G401 (cell line): ENCODE measurements at regions not wholly inside any gene's neighbourhood (a gene's known extent, or its start where the extent isn't known, plus 50 kb on each side); places are given as distances from the start of the nearest gene placed in this dataset.
A peak's percentile ranks its signal among the peaks of the same experiment; 100 is the strongest.
"Not testable (repeated sequence)": the region's sequence is repeated elsewhere in the genome, so short reads cannot be mapped to it uniquely, and the experiment has no call there.

ENCODE experiments used
- DNase-seq: peaks from one replicate; pipeline ENCODE4 v3.0.0-alpha.2; 2015; ENCODE audit warnings: low spot score
- in situ Hi-C: cut with HindIII; loops from 2 replicates; pipeline ENCODE4 v1.10.0; 2016; ENCODE audit warnings: low sequenced_read_pairs, mixed read lengths

DNA sequence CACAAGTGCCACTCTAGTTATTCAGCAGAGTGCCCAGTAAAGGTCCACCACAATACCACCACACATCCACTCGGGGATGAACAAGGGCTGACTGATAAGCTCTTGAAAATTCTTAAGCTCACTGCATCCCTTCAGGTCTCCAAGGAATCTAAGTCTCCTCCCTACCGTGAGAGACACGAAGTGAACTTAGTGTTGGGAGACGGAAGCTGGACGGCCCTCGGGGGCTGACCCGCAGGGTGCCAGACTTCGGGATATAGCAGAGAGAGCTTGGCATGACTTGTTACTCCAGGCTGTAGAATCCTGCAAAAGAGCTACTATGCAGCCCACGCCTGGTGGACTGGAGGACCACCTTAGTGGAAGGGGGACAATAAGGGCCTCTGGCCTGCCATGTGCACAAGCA is 75.1 kb downstream of the LYZL1 start:
- DNase-seq, in situ Hi-C loops: not testable (repeated sequence)

DNA sequence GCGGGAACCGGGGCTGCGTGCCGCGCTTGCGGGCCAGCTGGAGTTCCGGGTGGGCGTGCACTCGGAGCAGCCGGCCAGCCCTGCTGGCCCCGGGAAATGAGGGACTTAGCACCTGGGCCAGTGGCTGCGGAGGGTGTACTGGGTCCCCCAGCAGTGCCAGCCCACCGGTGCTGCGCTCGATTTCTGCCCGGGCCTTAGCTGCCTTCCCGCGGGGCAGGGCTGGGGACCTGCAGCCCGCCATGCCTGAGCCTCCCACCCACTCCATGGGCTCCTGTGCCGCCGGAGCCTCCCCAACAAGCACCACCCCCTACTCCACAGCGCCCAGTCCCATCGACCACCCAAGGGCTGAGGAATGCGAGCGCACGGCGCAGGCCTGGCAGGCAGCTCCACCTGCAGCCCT is 77.3 kb downstream of the LYZL1 start:
- in situ Hi-C loops, DNase-seq: not testable (repeated sequence)

DNA sequence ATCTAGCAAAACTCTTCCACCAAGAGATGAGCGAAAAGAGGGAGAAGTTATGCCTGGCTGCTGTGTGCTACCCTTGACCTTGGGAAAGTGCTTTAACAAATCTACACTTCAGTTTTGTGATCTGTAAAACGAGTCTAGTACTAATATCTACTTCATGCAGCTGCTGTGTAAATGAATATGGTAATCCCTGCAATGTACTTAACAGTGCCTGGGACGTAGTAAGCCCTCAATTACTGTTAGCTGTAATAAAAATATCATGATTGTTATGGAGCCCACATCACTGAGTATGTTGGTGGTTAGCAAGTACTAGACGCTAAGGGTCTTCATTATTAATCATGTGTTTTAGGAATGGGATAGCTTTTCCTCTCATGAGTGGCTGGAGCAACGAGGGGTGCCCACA is 80.5 kb downstream of the LYZL1 start:
- in situ Hi-C loops = no loop called here
- no peak for DNase-seq

DNA sequence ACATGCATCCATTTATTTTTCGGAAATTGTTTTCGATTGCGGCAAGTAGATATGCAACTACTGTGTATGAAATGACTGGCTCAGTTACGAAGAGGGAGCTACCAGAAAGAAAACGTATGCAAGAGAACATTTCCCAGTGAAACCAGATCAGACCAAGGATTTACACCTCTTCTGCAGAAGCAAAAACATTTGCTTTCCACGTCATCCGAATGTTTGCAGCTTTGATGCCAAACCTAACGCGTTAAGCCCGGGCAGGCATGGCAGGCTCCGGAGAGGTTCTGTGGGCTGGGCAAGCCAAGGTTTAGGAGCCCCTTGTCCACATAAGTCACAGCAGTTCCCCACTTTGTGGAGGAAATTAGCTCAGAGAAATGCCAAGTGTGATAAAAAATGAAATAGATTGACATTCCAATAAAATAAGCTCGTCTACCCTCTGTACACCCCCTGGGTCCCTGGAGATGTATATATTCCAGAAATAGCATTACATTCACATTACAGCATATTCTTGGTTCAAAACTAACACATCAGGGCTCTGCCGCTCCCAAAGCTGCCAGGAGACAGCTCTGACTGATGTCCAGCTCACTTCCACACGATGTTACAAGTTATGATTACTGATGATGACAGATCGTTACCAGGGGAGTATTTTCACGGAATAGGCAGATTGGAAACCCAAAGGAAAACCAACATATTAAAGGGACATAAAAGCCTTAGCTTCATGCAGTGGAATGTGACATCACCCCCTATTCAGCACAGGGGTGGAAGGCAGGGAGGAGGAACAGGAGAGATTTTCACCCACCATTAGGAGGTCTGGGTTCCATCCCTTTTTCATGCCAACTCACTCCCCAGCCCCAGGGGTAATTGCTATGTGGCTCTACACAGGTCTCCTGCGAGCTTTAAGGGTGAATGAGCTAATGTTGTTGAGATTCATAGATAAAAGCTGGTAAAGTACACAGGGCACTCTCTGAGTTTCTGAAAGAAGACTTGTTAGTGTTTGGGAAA is 81.5 kb downstream of the LYZL1 start:
- in situ Hi-C loops = no loop called here
- peak; percentile 66 for DNase-seq

DNA sequence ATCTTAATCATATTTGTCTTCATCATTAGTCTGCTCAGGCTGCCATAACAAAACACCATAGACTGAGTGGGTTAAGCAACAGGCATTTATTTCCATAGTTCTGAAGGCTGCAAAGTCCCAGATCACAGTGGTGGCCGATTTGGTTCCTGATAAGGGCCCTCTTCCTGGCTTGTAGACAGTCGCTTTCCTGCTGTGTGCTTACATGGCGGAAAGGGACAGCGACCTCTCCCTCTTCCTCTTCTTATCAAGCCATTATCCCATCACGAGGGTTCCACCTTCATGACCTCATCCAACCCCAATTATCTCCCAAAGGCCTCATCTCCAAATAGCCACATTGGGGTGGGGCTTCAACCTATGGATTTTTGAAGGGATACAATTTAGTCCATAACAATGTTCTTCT is 84.0 kb downstream of the LYZL1 start:
- DNase-seq = no peak
- in situ Hi-C loops = no loop called here

DNA sequence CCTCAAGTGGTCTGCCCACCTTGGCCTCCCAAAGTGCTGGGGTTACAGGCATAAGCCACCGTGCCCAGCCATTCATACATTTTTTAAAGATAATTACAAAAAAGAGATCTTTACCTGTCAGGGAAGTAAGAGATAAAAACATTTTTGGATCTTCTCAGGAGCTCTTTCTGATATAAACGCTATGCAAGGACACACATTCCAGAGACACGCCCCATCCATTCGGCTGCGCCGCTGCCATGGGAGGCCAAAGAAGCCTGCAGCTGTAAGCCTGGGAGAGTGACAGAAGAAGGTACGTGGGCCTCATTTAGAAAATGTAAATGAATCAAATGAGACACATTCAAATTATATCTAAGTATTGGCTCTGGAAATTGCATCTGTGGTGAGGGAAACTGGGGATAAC is 85.3 kb downstream of the LYZL1 start:
- in situ Hi-C loops = no loop called here
- no peak for DNase-seq

DNA sequence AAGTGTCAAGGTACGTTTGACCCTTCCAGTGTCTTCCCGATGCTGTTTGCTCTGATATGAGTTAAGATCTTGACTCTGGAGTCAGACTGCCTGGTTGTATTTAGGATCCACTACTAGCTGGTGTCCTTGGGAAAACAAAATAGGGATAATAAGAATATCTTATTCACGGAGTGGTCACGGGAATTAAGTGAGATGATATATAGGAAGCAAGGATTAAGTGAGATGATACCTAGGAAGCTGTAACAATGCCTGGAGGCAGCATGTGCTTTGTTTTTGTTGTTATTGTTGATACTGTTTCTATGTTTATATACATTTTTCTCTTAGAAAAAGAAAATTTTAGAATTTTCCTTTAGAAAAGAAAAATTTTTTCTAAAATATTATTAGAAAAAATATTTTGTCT is 87.0 kb downstream of the LYZL1 start:
- in situ Hi-C loops = no loop called here

DNA sequence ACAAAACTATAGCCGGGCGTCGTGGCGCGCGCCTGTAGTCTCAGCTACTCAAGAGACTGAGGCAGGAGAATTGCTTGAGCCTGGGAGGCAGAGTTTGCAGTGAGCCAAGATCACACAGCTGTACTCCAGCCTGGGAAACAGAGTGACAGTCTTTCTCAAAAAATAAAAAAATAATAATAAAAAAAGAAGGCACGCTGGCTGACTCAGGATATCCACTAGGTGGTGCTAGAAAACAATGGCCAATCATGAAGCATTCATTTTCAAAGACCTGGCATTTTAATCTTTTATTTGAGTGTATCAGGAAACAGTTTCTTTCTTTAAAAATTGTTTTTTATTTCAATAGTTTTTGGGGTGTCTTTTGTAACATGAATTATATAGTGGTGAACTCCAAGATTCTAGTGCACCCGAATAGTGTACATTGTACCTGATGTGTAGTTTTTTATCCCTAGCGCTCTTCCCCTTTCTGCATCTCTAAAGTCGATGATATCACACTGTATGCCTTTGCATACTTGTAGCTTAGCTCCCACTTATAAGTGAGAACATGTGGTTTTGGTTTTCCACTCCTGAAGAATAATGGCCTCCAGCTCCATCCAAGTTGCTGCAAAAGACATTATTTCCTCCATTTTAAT is 88.6 kb downstream of the LYZL1 start:
- no peak for DNase-seq
- in situ Hi-C loops = no loop called here

More for the DNA sequence above, 87.0 kb downstream of the LYZL1 start:
- no peak for DNase-seq

DNA sequence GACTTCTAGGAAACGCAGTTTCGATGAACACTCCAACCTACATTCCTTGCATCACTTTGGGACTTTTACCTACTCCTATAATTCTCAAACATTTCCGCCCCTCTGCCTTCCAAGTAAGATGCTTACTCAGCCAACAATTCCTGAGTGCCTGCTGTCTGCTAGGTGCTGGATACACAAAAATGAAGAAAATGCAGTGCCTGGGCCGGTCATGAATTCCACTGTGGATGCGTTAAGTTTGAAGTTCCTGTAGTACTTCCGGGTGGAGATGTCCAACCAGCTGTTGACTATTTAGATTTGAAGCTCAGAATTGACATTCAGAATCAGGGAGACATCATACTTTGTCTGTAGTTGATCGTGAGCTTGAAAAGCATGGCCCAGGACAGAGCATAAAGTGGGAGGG is 89.2 kb downstream of the LYZL1 start:
- DNase-seq = no peak
- in situ Hi-C loops = no loop called here

DNA sequence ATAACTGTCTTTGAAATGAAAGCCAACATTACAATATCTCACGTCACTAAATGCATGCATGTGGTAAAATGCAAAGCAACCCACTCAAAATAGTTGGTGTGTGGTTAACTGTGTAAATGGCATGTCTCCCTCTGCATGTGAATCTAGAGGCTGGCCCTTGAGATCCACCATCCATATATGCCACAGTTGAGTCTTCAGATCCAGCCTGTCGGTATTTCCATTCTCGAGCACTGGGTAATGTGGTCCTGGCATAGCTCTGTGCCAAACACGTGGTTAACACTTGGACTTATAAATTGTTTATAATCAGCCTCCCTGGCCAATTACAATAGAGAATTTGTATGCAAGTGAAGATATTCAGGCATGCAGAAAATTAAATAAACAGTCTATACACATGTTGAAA is 90.3 kb downstream of the LYZL1 start:
- in situ Hi-C loops = no loop called here
- DNase-seq = no peak

DNA sequence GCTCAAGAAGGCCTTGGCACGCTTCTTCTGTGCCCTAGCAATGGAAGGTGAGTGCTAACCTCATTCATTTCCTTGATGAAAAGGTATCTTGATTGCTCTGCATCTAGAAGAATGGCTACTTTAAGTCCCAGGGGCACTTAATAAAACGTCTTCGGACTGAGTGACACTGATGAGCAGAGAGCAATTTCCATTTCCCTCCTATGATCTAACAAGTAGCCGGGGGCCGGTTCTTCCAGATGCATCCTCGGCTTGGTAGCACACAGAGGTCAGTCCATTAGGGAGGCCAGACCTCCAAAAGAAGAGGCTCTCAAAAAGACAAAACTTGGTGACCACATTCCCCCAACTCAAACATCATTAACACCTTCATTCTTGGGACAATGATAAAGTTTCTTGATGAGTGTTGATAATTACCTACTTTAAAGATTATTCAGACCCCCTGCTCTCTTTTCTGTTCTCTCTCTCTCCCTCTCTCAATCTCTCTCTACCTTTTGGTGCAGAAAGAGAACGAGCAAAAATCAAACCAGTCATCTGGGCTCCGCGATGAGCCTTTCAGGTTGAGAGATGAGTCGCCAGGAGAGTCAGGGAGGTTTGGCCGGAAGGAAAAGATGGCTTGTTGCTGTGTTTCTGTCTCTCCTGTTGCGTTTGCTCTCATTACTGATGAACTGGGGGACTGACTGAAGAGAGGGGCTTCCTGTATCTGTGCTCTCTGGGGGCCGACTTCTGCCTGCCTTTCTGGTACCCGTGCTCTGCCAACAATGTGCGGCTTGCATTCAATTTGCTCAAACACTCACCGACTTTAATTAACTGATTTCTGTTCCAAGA is 91.1 kb downstream of the LYZL1 start:
- in situ Hi-C loops, DNase-seq: not testable (repeated sequence)

DNA sequence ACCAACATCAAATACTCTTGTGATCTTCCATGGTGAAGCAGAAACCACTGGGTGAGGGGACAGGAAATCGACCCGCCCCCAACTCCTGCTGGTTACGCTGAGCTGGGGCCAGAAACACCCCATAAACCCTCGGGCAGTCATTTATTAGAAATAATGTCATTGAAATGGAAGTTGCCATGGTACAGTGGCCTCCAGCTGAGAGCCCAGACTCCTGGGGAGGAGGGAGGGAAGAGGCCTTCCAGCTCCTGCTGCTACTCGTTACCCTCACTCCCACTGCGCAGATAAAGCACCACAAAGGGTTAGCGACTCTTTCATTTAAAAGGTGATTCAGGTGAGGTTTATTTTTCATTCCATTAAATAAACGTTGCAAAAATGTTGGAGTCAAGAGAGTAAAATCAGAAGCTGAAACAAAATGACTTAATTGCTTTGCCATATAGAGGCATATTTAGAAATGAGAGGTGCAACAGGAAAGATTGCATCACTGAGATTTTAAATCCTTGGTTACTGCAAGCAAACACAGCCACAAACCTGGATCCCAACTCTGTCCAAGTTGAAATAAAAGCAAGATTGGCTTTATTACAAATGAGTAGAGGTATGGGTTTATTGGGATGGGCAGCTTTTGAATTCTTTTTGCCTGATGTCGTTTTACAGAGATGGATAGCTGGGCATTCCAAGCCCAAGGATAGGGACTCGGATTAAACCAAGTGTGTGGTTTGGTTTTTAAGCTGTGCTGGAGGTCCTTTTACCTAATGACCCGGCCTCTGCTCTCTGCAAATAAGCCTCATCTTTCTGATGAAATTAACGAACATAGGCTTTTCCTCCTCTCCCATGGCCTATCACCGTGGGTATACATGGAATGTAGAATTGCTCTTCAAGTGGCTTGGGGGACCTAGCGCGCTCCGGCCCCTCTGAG is 92.0 kb downstream of the LYZL1 start:
- DNase-seq = peak; percentile 62
- in situ Hi-C loops = not testable (repeated sequence)

DNA sequence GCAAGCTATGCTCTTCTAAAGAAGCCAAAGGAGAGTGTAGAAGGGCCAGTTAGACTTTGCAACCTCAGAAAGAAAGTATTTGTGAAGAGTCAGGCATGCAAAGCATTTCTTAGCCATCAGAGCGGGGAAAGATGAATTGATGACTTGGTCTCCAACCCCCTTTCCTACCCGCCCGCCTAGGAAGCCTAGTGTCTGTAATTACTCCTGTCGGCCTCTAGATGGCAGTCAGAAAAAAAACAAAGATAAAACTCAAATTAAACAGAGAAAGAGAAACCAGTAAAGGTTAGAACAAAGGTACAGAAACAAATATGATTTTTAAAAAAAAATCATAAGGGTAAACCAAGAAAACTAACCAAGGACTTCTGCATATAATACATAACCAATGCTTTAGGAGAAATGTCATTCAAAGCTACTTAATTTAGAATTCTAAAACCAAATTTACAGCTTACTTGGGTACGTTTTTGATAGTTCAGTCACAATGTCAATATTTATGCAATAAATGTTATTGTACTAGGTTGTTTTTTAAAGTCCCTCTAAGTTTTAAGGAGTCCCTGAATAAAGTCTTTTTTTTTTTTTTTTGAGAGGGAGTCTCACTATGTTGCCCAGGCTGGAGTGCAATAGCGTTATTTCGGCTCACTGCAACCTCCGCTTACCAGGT is 97.6 kb downstream of the LYZL1 start:
- in situ Hi-C loops = no loop called here
- peak; percentile 60 for DNase-seq

DNA sequence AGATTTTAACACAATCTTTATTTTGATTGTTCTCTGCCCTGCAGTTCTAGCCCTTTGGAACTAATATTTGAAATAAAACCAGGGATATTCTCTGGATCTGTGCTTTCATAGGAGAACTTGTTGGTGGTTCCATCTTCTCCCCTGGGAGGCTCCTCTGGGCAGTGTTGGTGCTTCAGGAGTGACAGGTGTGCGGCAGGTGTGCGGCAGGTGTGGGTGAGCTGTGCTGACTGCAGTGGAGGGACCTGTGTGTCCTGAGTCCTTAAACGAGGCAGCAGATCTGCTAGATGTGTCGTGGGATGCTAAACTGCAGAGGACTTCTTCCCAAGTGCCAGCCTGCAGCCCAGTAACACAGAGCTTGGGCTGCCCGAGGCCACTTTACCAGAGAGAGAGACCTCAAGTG is 98.4 kb downstream of the LYZL1 start:
- no peak for DNase-seq
- in situ Hi-C loops = no loop called here

DNA sequence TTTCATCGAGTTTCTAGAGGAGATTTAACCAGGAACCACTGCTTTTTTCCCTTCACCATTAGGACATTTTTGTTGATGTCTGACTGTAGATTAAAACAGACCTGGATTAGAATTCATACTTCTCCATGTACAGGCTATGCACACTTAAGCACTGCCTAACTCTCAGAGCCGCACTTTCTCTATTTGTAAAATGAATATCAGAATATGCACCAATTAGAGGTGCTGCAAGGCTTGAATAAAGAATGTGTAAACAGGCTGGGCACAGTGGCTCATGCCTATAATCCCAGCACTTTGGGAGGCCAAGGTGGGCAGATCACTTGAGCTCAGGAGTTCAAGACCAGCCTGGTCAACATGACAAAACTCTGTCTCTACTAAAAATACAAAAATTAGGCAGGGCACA is 99.2 kb downstream of the LYZL1 start:
- DNase-seq, in situ Hi-C loops: not testable (repeated sequence)

DNA sequence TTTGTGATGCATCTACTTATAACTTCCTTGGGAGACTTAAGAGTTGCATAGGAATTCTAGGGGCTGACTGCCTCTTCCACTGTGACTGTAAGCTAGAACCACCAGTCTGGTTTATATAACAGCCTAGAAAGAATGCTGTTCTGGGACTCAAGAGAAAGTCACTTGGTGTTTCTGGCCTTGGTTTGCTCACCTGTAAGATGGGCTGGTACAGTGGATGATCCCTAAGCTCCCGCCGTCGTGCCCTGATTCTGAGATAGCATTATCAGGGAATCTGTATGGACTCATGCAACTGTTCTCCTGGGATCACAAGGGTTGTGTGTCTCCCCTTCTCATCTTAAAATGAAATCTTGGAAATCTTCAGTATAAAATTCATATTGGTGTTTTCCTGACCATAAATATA is 100.6 kb downstream of the LYZL1 start:
- in situ Hi-C loops = no loop called here

DNA sequence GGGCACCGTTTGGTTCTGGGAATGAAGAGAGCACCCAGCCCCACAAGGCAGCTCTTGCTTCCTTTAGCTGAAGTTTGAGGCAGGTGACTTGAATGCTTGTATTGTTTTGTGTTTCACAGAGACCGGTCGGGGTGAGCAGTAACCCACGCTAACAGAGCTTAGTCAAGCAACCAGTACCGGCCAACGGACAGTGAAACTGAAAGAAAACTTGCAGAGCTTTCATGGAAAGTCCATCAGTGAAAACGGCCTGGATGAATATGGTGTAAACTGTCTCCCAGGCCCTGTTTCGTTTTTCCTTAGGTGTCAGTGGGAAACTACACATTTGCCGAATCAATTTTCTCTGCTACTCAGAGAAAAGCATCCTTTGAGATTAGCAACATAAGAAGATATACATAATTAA is 101.1 kb downstream of the LYZL1 start:
- in situ Hi-C loops = no loop called here
- no peak for DNase-seq

More for the DNA sequence above, 100.6 kb downstream of the LYZL1 start:
- DNase-seq = no peak

DNA sequence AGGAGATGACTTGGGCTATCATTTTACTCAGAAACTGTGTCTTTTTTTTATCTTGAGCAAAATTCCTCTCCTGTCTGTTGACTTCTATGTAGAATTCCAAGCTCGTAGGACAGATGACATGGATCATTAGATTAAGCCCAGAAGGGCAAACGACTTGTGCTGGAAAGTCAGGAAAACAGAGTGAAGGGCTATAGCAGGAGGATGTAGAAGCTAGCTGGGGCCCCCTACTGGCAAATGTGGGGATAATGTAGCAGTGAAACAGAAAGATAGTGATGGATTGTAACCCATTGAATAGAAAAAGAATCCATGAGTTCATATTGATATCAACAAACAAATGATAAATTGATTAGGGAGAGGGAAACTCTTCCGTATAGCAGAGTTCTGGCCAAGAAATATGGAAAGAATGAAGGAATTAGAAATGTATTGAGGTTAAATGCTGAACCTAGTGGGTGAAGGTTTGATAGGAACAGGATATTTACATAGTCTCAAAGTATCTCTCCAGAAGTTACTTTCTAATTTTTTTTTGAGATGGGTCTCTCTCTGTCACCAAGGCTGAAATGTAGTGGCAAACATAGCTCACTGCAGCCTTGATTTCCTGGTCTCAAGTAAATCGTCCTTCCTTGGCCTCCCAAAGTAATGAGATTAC is 103.6 kb downstream of the LYZL1 start:
- peak; percentile 63 for DNase-seq
- in situ Hi-C loops = no loop called here
